Activated CD4-positive, alpha-beta T cell treated with anti-CD3 and anti-CD28 coated beads, Interleukin-2, amount 50 U/mL, for 16 hours (primary cell): ENCODE measurements at regions not wholly inside any gene's neighbourhood (a gene's known extent, or its start where the extent isn't known, plus 50 kb on each side); places are given as distances from the start of the nearest gene placed in this dataset.

Source experiments
- DNase-seq: peaks from one replicate; pipeline ENCODE4 v3.0.0-alpha.2; 2020

DNA sequence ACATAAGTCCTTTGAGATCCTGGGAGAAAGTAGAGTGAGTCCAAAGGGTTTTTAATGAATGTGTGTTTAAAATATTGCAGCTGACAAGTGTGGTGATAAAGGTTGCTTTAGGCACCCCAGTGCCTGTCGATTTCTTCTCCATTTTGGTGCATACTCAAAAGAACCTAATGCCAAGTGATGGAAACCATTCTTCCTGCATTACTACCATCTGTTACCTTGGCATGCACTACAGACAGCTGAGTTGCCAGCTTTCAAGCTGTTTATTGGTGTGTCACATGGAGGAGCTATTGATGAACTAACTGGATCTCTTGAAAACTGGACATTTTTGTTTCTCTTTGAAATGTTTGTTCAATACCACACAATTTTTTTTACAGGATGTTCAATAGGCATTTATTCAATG, 350.0 kb downstream of the AKAIN1 start:
- no peak for DNase-seq

DNA sequence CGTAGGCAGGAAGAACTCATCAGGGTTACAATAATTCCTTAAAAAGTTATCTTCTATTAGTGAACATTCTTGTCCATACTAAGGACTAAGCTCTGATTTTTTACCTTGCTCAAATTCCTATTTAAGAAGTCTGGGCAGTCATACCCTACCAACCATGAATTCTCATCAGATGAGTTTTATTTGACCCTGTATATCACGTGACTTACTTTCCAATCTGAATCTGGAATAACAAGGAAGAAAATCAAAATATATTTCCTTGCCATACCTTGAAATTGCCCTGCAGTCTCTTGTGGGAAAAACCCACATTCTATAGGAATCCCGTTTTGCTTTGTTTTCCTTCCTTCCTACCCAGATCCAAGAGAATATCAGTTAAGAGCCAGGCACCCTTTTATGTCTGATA, 352.7 kb downstream of the AKAIN1 start:
- no peak for DNase-seq

DNA sequence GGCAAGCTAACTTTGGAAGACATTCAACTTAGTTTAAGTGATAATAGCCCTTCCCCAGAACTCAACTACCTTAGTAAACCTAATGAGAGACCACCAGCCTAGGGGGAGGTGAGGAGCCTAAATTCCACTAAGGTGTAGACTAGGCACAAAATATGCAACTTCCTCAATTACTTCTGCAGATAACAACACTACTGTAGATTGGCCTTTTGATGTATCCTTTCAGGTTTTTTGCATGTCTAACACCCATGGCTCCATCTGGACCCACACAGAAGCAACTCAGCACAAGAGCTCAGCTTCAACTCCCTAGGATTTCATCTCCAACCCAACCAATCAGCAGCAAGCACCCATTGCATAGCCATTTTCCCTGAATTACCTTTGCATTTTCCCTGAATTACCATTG, 353.3 kb downstream of the AKAIN1 start:
- no peak for DNase-seq

GRCh38 chr18:4842751-4843150, 354.3 kb downstream of the AKAIN1 start:
- no peak for DNase-seq

GRCh38 chr18:4842287-4842686, 354.8 kb downstream of the AKAIN1 start:
- DNase-seq, result no peak

DNA sequence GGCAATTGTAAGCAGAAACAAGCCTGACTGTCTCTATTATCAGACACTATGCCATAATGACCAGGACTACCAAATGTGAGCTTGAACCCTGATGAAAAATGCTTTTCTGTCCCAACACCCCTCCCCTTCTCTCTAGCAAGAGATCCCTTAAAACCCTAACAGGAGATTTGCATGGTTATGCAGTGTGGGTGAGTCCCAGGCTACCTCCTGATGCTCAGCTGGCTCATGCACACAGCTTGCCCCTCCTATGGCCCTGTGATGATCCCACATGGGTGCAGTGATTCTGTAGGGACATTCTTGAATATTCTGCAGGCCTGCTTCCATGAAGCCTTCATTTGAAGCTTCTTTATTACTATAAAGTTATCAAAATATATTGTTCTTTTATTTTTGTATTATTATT, 357.4 kb downstream of the AKAIN1 start:
- DNase-seq, result no peak

DNA sequence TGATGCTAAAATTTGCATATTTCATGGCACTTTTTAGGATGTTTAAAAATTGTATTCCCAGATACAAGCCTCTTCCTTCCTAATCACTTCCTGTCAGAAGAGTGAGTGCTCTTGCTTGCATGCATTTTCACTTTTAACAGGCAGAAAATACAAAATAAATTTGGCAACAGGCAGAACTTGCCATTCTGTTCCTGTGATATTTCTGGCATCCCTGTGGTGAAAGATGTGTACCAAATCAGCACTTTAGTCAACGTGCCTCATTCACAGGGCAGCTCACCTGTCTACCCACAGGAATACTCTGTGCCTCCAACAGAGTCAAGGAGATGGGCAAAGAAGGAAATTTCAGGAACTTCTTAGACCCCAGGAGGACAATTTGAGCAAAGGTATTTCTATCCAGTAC, 360.9 kb downstream of the AKAIN1 start:
- no peak for DNase-seq

DNA sequence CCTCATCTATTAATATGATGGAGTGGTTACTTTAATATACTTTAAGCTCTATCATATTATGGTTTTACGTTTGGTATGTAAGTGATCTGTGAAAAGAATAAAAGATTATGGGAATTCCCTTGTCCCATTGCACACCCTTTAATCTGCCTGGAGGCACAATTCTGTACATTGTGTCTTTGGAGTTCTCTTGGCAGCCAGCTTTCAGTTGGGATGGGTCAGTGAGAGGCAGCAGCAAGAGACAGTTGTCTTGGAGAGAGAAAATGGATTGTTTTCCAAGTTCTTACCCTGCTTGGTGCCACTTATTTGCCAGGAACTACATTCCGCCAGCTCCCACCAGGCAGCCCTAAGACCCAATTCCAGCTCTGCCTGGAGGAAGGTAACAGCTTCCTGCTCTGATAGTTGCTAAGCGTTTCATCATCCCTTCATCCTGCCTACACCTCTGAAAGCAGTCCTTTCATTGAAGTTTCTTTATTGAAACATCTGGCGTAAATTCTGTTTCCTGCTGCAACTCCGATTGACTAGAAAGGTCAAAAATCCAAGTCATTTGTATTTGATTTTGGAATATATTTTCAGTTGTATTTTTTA, 365.2 kb downstream of the AKAIN1 start:
- no peak for DNase-seq

- DNase-seq, result no peak
Measured at GRCh38 chr18:4831127-4831526, 365.9 kb downstream of the AKAIN1 start.

DNA sequence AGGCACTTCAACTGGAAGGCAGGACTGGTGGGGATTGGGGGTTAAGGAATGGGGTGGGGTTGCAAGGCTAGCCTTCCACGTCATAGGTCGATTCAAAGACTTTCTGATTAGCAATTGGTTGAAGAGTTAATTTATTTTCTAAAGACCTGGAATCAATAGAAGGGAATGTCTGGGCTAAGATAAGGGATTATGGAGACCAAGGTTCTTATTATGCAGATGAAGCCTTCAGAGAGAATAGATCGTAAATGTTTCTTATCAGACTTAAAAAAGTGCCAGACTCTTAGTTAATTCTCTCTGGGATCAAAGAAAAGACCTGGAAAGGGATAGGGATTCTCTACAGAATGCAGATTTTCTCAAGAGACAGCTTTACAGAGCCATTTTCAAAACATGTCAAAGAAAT, 368.0 kb upstream of the DLGAP1 start:
- DNase-seq, result no peak

GRCh38 chr18:4821801-4822200, 366.7 kb upstream of the DLGAP1 start:
- DNase-seq, result no peak

- no peak for DNase-seq
Measured at GRCh38 chr18:4817665-4818064, 362.6 kb upstream of the DLGAP1 start.

DNA sequence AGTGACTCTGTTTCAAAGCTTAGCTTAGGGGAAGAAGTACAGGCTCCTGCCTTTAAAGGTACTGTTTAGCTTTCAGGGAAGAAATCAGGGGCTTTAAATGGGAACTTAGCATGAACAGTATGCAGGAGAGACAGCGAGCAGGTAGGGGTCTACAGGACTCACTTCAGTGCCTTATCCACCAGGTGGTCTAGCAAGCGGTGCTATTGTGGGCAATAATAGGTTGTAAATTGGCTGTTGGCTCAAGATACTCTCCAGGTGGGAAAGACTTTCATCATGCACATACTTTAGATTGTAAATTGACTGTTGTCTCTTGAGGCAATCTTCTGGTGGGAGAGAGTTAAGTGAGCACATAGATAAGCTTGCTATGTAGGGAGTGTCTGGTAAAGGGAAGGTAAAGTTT, 358.6 kb upstream of the DLGAP1 start:
- no peak for DNase-seq

DNA sequence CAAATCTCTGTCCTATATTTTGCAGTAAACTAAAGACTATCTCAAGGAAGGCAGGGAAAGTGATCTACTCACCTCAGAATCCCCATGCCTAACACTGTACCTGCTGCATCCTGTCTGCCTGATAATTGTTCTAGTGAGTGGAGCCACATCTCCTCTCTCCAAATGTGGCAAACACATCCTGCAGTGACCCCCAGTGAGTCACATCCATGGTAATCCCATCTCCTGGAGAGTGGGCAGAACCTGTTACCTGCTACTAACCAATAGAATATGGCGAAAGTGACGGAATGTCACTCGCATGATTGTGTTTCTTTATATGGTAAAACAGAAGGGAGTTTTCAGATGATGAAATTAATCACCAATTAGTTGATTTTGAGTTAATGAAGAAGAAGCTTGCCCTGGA, 353.8 kb upstream of the DLGAP1 start:
- DNase-seq, result no peak

DNA sequence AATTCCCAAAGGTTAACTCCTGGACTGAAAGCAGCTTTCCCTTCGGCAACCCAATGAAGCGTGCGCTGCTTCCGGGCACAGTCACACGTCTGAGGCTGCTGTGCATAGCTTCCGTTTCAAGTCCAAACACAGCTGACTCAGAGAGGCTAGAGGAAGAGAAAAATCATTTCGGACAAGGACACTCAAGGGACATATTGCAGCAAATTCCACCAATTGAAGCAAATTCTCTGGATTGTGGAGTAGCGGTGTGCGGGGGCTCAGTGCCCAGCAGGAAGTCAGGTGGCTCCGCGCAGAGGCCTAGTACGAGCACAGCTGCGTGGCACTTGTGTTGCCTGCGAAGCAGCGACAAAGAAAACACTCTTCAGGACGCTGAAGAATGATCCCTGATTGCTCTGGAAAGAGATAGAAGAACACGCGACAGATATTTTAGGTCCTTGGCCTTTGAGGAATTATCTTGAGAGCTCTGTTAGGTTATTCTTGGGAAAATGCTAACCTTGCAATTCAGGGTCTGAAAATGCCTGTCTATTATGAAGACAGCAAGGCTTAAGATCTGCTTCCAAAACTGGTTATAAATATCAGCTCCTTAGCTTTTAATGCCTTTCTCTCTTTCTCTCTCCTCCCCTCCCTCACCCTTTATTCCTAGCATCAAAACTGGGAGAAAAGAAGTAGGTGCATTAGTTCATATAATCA, 352.6 kb upstream of the DLGAP1 start:
- DNase-seq, result no peak

- DNase-seq, result no peak
Measured at GRCh38 chr18:4806331-4806730, 351.2 kb upstream of the DLGAP1 start.

- no peak for DNase-seq
Measured at GRCh38 chr18:4802296-4802695, 347.2 kb upstream of the DLGAP1 start.

- DNase-seq, result no peak
Measured at GRCh38 chr18:4801151-4801550, 346.0 kb upstream of the DLGAP1 start.

DNA sequence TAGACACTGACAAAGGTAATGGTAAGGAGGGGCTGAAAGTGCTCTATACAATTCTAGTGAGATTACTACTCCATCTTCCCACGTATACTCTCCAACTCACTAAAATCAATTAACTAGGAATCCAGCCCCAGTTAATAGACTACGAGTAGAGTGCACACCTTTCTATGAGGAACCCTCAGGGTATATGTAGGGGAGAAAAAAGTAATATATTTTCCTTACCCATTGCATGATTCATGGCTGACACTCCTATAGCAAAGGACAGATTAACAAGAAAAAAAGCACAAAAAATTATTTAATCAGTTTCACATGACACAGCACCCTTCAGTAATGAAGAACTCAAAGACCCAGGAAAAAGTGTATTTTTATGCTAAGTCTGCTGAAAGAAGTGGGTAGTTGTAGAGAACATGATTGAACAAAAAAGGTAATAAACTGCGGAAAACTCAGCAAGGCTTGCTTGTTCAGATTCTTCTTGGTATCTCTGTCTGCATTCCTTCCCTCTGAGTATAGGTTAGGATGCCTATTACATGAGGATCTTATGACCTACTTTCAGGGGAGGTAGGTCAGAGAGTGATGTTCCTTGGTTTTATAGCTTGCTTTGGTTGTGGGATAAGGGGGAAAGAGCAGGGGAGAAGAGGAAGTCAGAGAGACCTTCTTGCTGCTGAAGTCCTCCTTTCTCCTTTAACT, 342.0 kb upstream of the DLGAP1 start:
- no peak for DNase-seq

GRCh38 chr18:4789506-4789905, 334.4 kb upstream of the DLGAP1 start:
- DNase-seq, result no peak

DNA sequence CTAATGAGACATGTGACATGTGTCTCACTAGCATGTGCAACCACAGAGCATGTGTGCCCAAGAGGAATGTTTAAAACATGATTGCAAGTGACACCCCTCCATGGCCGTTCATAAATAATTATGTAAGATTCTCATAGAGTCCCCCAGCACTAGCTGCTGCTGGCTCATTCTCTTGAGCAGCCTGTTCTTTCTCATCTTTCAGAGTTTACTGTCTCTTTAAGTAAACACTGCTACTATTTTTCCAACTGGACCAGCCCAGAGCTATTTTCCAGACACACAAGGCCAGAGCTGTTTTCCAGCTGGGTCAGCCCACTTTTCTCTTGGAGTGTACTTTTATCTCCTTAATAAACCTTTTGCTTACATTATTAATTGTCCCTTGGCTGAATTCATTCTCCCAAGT, 326.8 kb upstream of the DLGAP1 start:
- DNase-seq, result no peak

DNA sequence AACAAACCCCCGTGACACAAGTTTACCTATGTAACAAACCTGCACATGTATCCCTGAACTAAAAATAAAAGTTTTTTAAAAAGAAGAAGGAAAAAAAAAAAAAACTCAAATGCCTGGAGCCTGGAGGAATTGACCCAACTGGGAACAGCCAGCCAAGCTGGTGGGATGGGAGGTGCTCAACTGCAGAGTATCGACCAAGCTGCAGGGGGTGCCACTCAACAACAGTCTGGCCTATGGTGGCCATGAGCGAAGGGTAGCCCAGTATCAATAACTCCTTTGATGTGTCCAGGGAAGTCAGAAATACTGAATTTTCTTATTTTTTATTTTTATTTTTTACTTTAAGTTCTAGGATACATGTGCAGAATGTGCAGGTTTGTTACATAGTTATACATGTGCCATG, 310.3 kb upstream of the DLGAP1 start:
- no peak for DNase-seq

DNA sequence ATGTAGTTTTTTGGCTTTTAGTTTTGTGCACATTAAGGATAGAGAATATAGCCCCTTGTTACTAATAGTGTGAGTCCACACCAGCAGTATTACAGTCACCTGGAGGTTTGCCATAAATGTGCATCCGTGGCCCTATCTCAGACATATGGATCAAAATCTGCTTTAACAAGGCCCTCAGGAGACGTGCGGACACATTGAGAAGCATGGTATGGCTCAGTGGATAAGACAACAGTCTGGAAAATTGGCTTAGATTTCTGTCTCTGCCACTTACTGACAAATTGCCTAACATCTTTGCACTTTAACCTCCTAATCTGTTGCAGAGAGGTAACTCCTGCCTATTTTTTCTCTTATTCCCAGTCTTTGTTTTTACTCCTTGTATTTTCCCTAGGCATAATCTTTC, 307.2 kb upstream of the DLGAP1 start:
- no peak for DNase-seq

- no peak for DNase-seq
Measured at GRCh38 chr18:4758980-4759379, 303.9 kb upstream of the DLGAP1 start.

DNA sequence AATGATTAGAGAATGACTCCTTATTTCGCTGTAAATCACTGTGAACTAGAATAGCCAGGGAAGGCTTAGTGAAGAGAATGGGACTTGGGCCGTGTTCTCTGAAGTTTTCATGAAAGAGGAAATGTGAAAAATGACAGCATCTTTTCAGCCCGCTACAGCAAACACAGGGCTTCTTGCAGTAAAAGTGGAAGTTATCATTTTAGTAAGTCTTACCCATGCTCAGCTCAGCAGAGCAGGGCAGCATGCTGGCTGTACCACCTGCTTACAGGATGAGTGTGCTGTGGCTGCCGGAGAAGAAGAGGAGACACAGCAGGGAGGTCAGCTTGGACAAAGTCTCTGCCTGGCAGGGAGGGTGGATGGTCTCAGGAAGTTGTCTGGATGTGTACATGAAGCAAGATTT, 300.7 kb upstream of the DLGAP1 start:
- DNase-seq, result no peak
